HepG2 (cell line): ENCODE measurements at regions not wholly inside any gene's neighbourhood (a gene's known extent, or its start where the extent isn't known, plus 50 kb on each side); places are given as distances from the start of the nearest gene placed in this dataset.
"Not testable (repeated sequence)": the region's sequence is repeated elsewhere in the genome, so short reads cannot be mapped to it uniquely, and the experiment has no call there.

ENCODE experiments used
- ATAC-seq: fragments of 200-7000 bp; cut with Tn5 transposase; 3 replicates; pipeline ENCODE4 v1.9.1; 2020; ENCODE audit warnings: mild to moderate bottlenecking, moderate library complexity
- BruUV-seq: library from RNA; stranded (reverse); fragments of 400-500 nt; replicated peaks from 2 replicates; lab custom pipeline; 2021; lab: Mats Ljungman, UMichigan
- CTCF ChIA-PET: fragments of 300-600 bp; formaldehyde crosslinking; extraction: SDS; loops from one replicate; lab custom pipeline; 2021; ENCODE audit warnings: low total read pairs, inconsistent platforms, low intra/inter-chr PET ratio; lab: Yijun Ruan, JAX
- POLR2A ChIA-PET: fragments of 350-600 bp; sonication (Branson Sonifier 250); formaldehyde crosslinking; loops from one replicate; lab custom pipeline; 2020; ENCODE audit warnings: antibody characterized with exemption, inconsistent platforms; lab: Yijun Ruan, JAX
- DNase-seq: peaks from one replicate; pipeline ENCODE4 v3.0.0-alpha.2; 2015; ENCODE audit warnings: low spot score
- FAIRE-seq: peaks from 3 replicates; lab custom pipeline; 2011; peaks lifted over from hg19 to GRCh38; lab: Jason Lieb, UNC
- H2AFZ ChIP-seq: one replicate; pipeline ENCODE4 v1.6.1; 2011; ENCODE audit warnings: low read length, inconsistent platforms
- H3K27ac ChIP-seq: fragments of 300-600 bp; 3 replicates; pipeline ENCODE4 v1.8.0; 2011; ENCODE audit warnings: mixed run types, mild to moderate bottlenecking, mixed read lengths, low read length, inconsistent platforms; ENCODE audit not compliant: insufficient read depth; ENCODE audit errors: extremely low read length
- H3K27me3 ChIP-seq, 2 experiments: fragments of 200-600 bp in 1 of 2; 2 replicates in 1 of 2; 3 replicates in 1 of 2; pipeline versions ENCODE4 v1.6.0 to v1.8.0; 2011; ENCODE audit warnings: low read length in 2 of 2, mild to moderate bottlenecking in 2 of 2, moderate library complexity in 2 of 2, inconsistent platforms in 1 of 2; ENCODE audit not compliant: insufficient read depth in 2 of 2, control insufficient read depth in 1 of 2
- H3K36me3 ChIP-seq, 2 experiments: fragments of 200-600 bp in 1 of 2; replicated peaks in 1 of 2; 2 replicates in 1 of 2; 3 replicates in 1 of 2; pipeline versions ENCODE4 v1.5.1 to v1.8.0; 2011; ENCODE audit warnings: low read length in 2 of 2, inconsistent platforms in 1 of 2; ENCODE audit not compliant: insufficient read depth in 2 of 2, control insufficient read depth in 1 of 2
- H3K4me1 ChIP-seq: 2 replicates; pipeline ENCODE4 v1.5.1; 2012; ENCODE audit warnings: low read length, inconsistent platforms; ENCODE audit not compliant: insufficient read depth
- H3K4me2 ChIP-seq: 2 replicates; pipeline ENCODE4 v1.6.0; 2011; ENCODE audit warnings: low read depth, low read length, inconsistent platforms
- H3K4me3 ChIP-seq, 3 experiments: fragments of 200-600 bp in 1 of 3; sonication (generic), shearing (Covaris generic) in 1 of 3; replicated peaks in 1 of 3; 2 replicates each; pipeline ENCODE4 v1.5.1; 2011 to 2016; ENCODE audit warnings: low read length in 3 of 3, inconsistent platforms in 2 of 3, low read depth in 2 of 3, mild to moderate bottlenecking in 2 of 3, control low read depth in 1 of 3, mixed read lengths in 1 of 3; ENCODE audit not compliant: insufficient read depth in 1 of 3
- H3K79me2 ChIP-seq: one replicate; pipeline ENCODE4 v1.6.1; 2011; ENCODE audit warnings: low read length, inconsistent platforms; ENCODE audit not compliant: insufficient read depth
- H3K9ac ChIP-seq: 2 replicates; pipeline ENCODE4 v1.6.0; 2011; ENCODE audit warnings: mild to moderate bottlenecking, low read depth, low read length, inconsistent platforms; ENCODE audit not compliant: insufficient read depth
- H3K9me3 ChIP-seq: 2 replicates; pipeline ENCODE4 v1.5.1; 2012; ENCODE audit warnings: mild to moderate bottlenecking, low read length
- H4K20me1 ChIP-seq: 2 replicates; pipeline ENCODE4 v1.6.0; 2011; ENCODE audit warnings: inconsistent platforms, mild to moderate bottlenecking, low read length, moderate library complexity; ENCODE audit not compliant: insufficient read depth
- CTCF ChIP-seq: sonication (generic); formaldehyde crosslinking; IDR thresholded peaks from 2 replicates; pipeline ENCODE4 v1.5.0; 2020; ENCODE audit warnings: mild to moderate bottlenecking, missing genetic modification reagents, moderate library complexity
- IRX3 ChIP-seq: sonication (generic); formaldehyde crosslinking; IDR thresholded peaks from 2 replicates; pipeline ENCODE4 v1.8.1; 2023; ENCODE audit warnings: mild to moderate bottlenecking, low read depth, missing genetic modification reagents, borderline replicate concordance
- MAFF ChIP-seq: IDR thresholded peaks from 2 replicates; pipeline ENCODE4 v1.6.1; 2011; ENCODE audit warnings: low read depth, low read length, improper control_type of control experiment
- MAFK ChIP-seq, 2 experiments: IDR thresholded peaks in 1 of 2; conservative IDR thresholded peaks in 1 of 2; 2 replicates each; pipeline ENCODE4 v1.6.1; 2011; ENCODE audit warnings: improper control_type of control experiment in 2 of 2, low read length in 2 of 2
- NBN ChIP-seq: fragments of 450-650 bp; conservative IDR thresholded peaks from 2 replicates; pipeline ENCODE4 v1.6.1; 2017
- STAG1 ChIP-seq: sonication (generic); formaldehyde crosslinking; IDR thresholded peaks from 2 replicates; pipeline ENCODE4 v1.4.0; 2020; ENCODE audit warnings: missing genetic modification reagents
- ZNF513 ChIP-seq: sonication (generic); formaldehyde crosslinking; conservative IDR thresholded peaks from 2 replicates; pipeline ENCODE4 v1.5.0; 2020; ENCODE audit warnings: missing genetic modification reagents
- WGBS: methylation state at CpG from one replicate; pipeline ENCODE4 v1.1.6; 2017; ENCODE audit warnings: low lambda C conversion rate; 5-methylcytosine and 5-hydroxymethylcytosine counted together
- in situ Hi-C: cut with HindIII; loops from 2 replicates; pipeline ENCODE4 v1.10.0; 2017; ENCODE audit warnings: low pct_unique_long_range_greater_than_20kb; ENCODE audit not compliant: extremely low pct_ligation_motif_present
- intact Hi-C: fragments of 100-400 bp; cut with micrococcal nuclease; formaldehyde crosslinking; loops from one replicate; pipeline ENCODE4 v1.10.0; 2022; ENCODE audit not compliant: unreplicated experiment

DNA sequence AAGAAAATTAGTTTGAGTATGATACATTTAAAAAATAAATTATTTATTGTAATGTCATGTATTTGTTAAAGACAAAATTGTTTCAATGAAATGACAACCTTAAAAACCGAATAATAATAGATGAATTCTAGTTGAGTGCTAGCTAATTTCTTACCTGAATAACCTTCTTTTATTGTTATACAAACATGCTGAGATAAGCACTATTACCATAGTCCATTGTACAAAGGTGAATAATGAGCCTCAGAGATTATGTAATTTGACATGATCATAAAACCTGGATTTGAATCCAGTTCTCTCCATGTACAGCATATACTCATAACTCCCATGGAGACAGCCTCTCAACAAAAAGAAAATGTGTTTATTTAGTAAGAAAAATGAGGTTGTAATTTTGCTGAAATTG lies 1512.9 kb downstream of the PCDH19 start:
- intact Hi-C loops: no loop called here
- CTCF ChIA-PET: no interaction called here
- in situ Hi-C loops: no loop called here
- no peak overlapping the region for H3K27ac ChIP-seq
- FAIRE-seq: no peak
- no peaks in the 10 kb centered on the region for H4K20me1 ChIP-seq
- no peak overlapping the region for H2AFZ ChIP-seq
- H3K9me3 ChIP-seq: no peaks in the 10 kb centered on the region
- H3K36me3 ChIP-seq: no peaks in the 10 kb centered on the region
- no peak overlapping the region for H3K4me2 ChIP-seq
- POLR2A ChIA-PET: no interaction called here
- WGBS: 0% methylated on average over 1 of the region's 1 CpG
- H3K9ac ChIP-seq: no peak overlapping the region
- no TSS peak for BruUV-seq
- no peaks in the 10 kb centered on the region for H3K27me3 ChIP-seq
- TF ChIP-seq MAFK (conservative IDR thresholded peaks at IDR 0.05 in 1 of 2, IDR thresholded peaks at IDR 0.05 in 1 of 2; ENCODE audit: low read length in 2 of 2) (peak in 1 of 2 experiments; percentile 68; a peak in 3 of 4 replicates), NBN (no peak), ZNF513 (CRISPR knock-in tag) (no peak), MAFF (0 out of 2 replicates have a peak, but pooled peaks have one; percentile 22), IRX3 (no peak)
- H3K4me3 ChIP-seq: no peak overlapping the region
- no peak for DNase-seq
- no peaks in the 10 kb centered on the region for H3K4me1 ChIP-seq
- H3K79me2 ChIP-seq: no peaks in the 10 kb centered on the region
- ATAC-seq: no peak

GRCh38 chrX:98850639-98851038 lies 1559.4 kb downstream of the PCDH19 start:
- H3K4me3 ChIP-seq, H3K36me3 ChIP-seq, H3K4me2 ChIP-seq, H3K79me2 ChIP-seq, H3K27me3 ChIP-seq, CTCF ChIA-PET, H4K20me1 ChIP-seq, H3K9ac ChIP-seq, H3K4me1 ChIP-seq, in situ Hi-C loops, H2AFZ ChIP-seq, H3K27ac ChIP-seq, BruUV-seq, POLR2A ChIA-PET, intact Hi-C loops, H3K9me3 ChIP-seq: not testable (repeated sequence)
- peak; percentile 1 for DNase-seq
- peak; percentile 52 for TF ChIP-seq STAG1
- peak; percentile 38 for TF ChIP-seq CTCF (CRISPR knock-in tag)
- peak; percentile 57; the same call in 2 of the 3 replicates for ATAC-seq
- FAIRE-seq: peak; percentile 51
- 20% methylated on average over 1 of the region's 6 CpGs for WGBS
